HepG2 (cell line): ENCODE measurements at regions not wholly inside any gene's neighbourhood (a gene's known extent, or its start where the extent isn't known, plus 50 kb on each side); places are given as distances from the start of the nearest gene placed in this dataset.

Experiments used
- ATAC-seq: fragments of 200-7000 bp; cut with Tn5 transposase; 3 replicates; pipeline ENCODE4 v1.9.1; 2020; ENCODE audit warnings: mild to moderate bottlenecking, moderate library complexity
- BruUV-seq: library from RNA; stranded (reverse); fragments of 400-500 nt; replicated peaks from 2 replicates; lab custom pipeline; 2021; lab: Mats Ljungman, UMichigan
- CTCF ChIA-PET: fragments of 300-600 bp; formaldehyde crosslinking; extraction: SDS; loops from one replicate; lab custom pipeline; 2021; ENCODE audit warnings: low total read pairs, inconsistent platforms, low intra/inter-chr PET ratio; lab: Yijun Ruan, JAX
- POLR2A ChIA-PET: fragments of 350-600 bp; sonication (Branson Sonifier 250); formaldehyde crosslinking; loops from one replicate; lab custom pipeline; 2020; ENCODE audit warnings: antibody characterized with exemption, inconsistent platforms; lab: Yijun Ruan, JAX
- DNase-seq: peaks from one replicate; pipeline ENCODE4 v3.0.0-alpha.2; 2015; ENCODE audit warnings: low spot score
- FAIRE-seq: peaks from 3 replicates; lab custom pipeline; 2011; peaks lifted over from hg19 to GRCh38; lab: Jason Lieb, UNC
- H2AFZ ChIP-seq: one replicate; pipeline ENCODE4 v1.6.1; 2011; ENCODE audit warnings: low read length, inconsistent platforms
- H3K27ac ChIP-seq: fragments of 300-600 bp; 3 replicates; pipeline ENCODE4 v1.8.0; 2011; ENCODE audit warnings: mixed run types, mild to moderate bottlenecking, mixed read lengths, low read length, inconsistent platforms; ENCODE audit not compliant: insufficient read depth; ENCODE audit errors: extremely low read length
- H3K27me3 ChIP-seq, 2 experiments: fragments of 200-600 bp in 1 of 2; 2 replicates in 1 of 2; 3 replicates in 1 of 2; pipeline versions ENCODE4 v1.6.0 to v1.8.0; 2011; ENCODE audit warnings: low read length in 2 of 2, mild to moderate bottlenecking in 2 of 2, moderate library complexity in 2 of 2, inconsistent platforms in 1 of 2; ENCODE audit not compliant: insufficient read depth in 2 of 2, control insufficient read depth in 1 of 2
- H3K36me3 ChIP-seq, 2 experiments: fragments of 200-600 bp in 1 of 2; replicated peaks in 1 of 2; 2 replicates in 1 of 2; 3 replicates in 1 of 2; pipeline versions ENCODE4 v1.5.1 to v1.8.0; 2011; ENCODE audit warnings: low read length in 2 of 2, inconsistent platforms in 1 of 2; ENCODE audit not compliant: insufficient read depth in 2 of 2, control insufficient read depth in 1 of 2
- H3K4me1 ChIP-seq: 2 replicates; pipeline ENCODE4 v1.5.1; 2012; ENCODE audit warnings: low read length, inconsistent platforms; ENCODE audit not compliant: insufficient read depth
- H3K4me2 ChIP-seq: 2 replicates; pipeline ENCODE4 v1.6.0; 2011; ENCODE audit warnings: low read depth, low read length, inconsistent platforms
- H3K4me3 ChIP-seq, 3 experiments: fragments of 200-600 bp in 1 of 3; sonication (generic), shearing (Covaris generic) in 1 of 3; replicated peaks in 1 of 3; 2 replicates each; pipeline ENCODE4 v1.5.1; 2011 to 2016; ENCODE audit warnings: low read length in 3 of 3, inconsistent platforms in 2 of 3, low read depth in 2 of 3, mild to moderate bottlenecking in 2 of 3, control low read depth in 1 of 3, mixed read lengths in 1 of 3; ENCODE audit not compliant: insufficient read depth in 1 of 3
- H3K79me2 ChIP-seq: one replicate; pipeline ENCODE4 v1.6.1; 2011; ENCODE audit warnings: low read length, inconsistent platforms; ENCODE audit not compliant: insufficient read depth
- H3K9ac ChIP-seq: 2 replicates; pipeline ENCODE4 v1.6.0; 2011; ENCODE audit warnings: mild to moderate bottlenecking, low read depth, low read length, inconsistent platforms; ENCODE audit not compliant: insufficient read depth
- H3K9me3 ChIP-seq: 2 replicates; pipeline ENCODE4 v1.5.1; 2012; ENCODE audit warnings: mild to moderate bottlenecking, low read length
- H4K20me1 ChIP-seq: 2 replicates; pipeline ENCODE4 v1.6.0; 2011; ENCODE audit warnings: inconsistent platforms, mild to moderate bottlenecking, low read length, moderate library complexity; ENCODE audit not compliant: insufficient read depth
- ATF3 ChIP-seq: sonication (generic); formaldehyde crosslinking; IDR thresholded peaks from 2 replicates; pipeline ENCODE4 v1.4.0; 2020; ENCODE audit warnings: missing genetic modification reagents
- CEBPG ChIP-seq: IDR thresholded peaks from 2 replicates; pipeline ENCODE4 v1.6.1; 2016
- IRF9 ChIP-seq: sonication (generic); formaldehyde crosslinking; IDR thresholded peaks from 2 replicates; pipeline ENCODE4 v1.8.0; 2022; ENCODE audit warnings: missing genetic modification reagents, mild to moderate bottlenecking, borderline replicate concordance
- MIER3 ChIP-seq: IDR thresholded peaks from 2 replicates; pipeline ENCODE4 v1.6.1; 2016; ENCODE audit warnings: missing compliant biosample characterization, borderline replicate concordance
- PRDM4 ChIP-seq: sonication (generic); formaldehyde crosslinking; IDR thresholded peaks from 2 replicates; pipeline ENCODE4 v1.9.0; 2021; ENCODE audit warnings: missing genetic modification reagents, borderline replicate concordance
- RXRB ChIP-seq: IDR thresholded peaks from 2 replicates; pipeline ENCODE4 v1.6.1; 2016; ENCODE audit warnings: borderline replicate concordance, missing genetic modification reagents, missing compliant biosample characterization
- ZNF33B ChIP-seq: sonication (generic); formaldehyde crosslinking; IDR thresholded peaks from 2 replicates; pipeline ENCODE4 v1.5.1; 2020; ENCODE audit warnings: mild to moderate bottlenecking, missing genetic modification reagents
- ZNF790 ChIP-seq: sonication (generic); formaldehyde crosslinking; IDR thresholded peaks from 2 replicates; pipeline ENCODE4 v1.8.0; 2022; ENCODE audit warnings: missing genetic modification reagents, mild to moderate bottlenecking, borderline replicate concordance
- WGBS: methylation state at CpG from one replicate; pipeline ENCODE4 v1.1.6; 2017; ENCODE audit warnings: low lambda C conversion rate; 5-methylcytosine and 5-hydroxymethylcytosine counted together
- in situ Hi-C: cut with HindIII; loops from 2 replicates; pipeline ENCODE4 v1.10.0; 2017; ENCODE audit warnings: low pct_unique_long_range_greater_than_20kb; ENCODE audit not compliant: extremely low pct_ligation_motif_present
- intact Hi-C: fragments of 100-400 bp; cut with micrococcal nuclease; formaldehyde crosslinking; loops from one replicate; pipeline ENCODE4 v1.10.0; 2022; ENCODE audit not compliant: unreplicated experiment

- Histone ChIP-seq H3K27ac (no peak overlapping the region), H3K27me3 (no peaks in the 10 kb centered on the region), H3K36me3 (no peaks in the 10 kb centered on the region), H3K4me3 (no peak overlapping the region), H3K9me3 (no peaks in the 10 kb centered on the region), H3K4me2 (no peak overlapping the region), H3K9ac (no peak overlapping the region), H2AFZ (no peak overlapping the region), H3K79me2 (no peaks in the 10 kb centered on the region), H3K4me1 (peaks cover 19% of the 10 kb centered on the region), H4K20me1 (no peaks in the 10 kb centered on the region)
- CTCF ChIA-PET, result no interaction called here
- 76% methylated on average over 1 of the region's 1 CpG for WGBS
- no TSS peak for BruUV-seq
- in situ Hi-C loops (no loop called here), intact Hi-C loops (no loop called here)
- ATAC-seq (no peak), FAIRE-seq (no peak), DNase-seq (no peak)
- POLR2A ChIA-PET, result no interaction called here
- TF ChIP-seq IRF9 (CRISPR knock-in tag), result no peak
- TF ChIP-seq MIER3 (CRISPR knock-in tag), result no peak
- no peak for TF ChIP-seq RXRB
- no peak for TF ChIP-seq ZNF790
These were observed 198.1 kb downstream of the CXCL12 start for GRCh38 chr10:44186821-44187220.

- DNase-seq (no peak), FAIRE-seq (peak; percentile 28), ATAC-seq (peak; percentile 25; the same call in 1 of the 3 replicates)
- Histone ChIP-seq H3K4me3 (no peak overlapping the region), H2AFZ (no peak overlapping the region), H3K36me3 (no peaks in the 10 kb centered on the region), H3K27me3 (peaks cover 0 to 2% of the 10 kb centered on the region in 2 experiments; a peak in 1 of 5 replicates), H3K9ac (no peak overlapping the region), H3K4me1 (peaks cover 16% of the 10 kb centered on the region), H3K9me3 (no peaks in the 10 kb centered on the region), H3K27ac (no peak overlapping the region), H3K4me2 (no peak overlapping the region), H3K79me2 (no peaks in the 10 kb centered on the region), H4K20me1 (no peaks in the 10 kb centered on the region)
- in situ Hi-C loops, result no loop called here
- ChIA-PET POLR2A (no interaction called here), CTCF (no interaction called here)
- no TSS peak for BruUV-seq
- 6% methylated on average over 2 of the region's 2 CpGs for WGBS
- intact Hi-C loops, result no loop called here
- TF ChIP-seq ATF3 (CRISPR knock-in tag) (no peak), CEBPG (CRISPR knock-in tag) (0 out of 2 replicates have a peak, but pooled peaks have one; percentile 6), ZNF33B (CRISPR knock-in tag) (no peak), PRDM4 (CRISPR knock-in tag) (no peak)
These were observed 198.7 kb downstream of the CXCL12 start for GRCh38 chr10:44186150-44186549.
